Smooth muscle cell (in vitro differentiated cells): ENCODE measurements at regions not wholly inside any gene's neighbourhood (a gene's known extent, or its start where the extent isn't known, plus 50 kb on each side); places are given as distances from the start of the nearest gene placed in this dataset.

Experiments
- DNase-seq: peaks from one replicate; lab custom pipeline; 2025; ENCODE audit not compliant: unreplicated experiment; lab: John Stamatoyannopoulos, UW
- H2AFZ ChIP-seq: fragments of 200-600 bp; sonication (generic); 2 replicates; pipeline ENCODE4 v1.6.0; 2016; ENCODE audit warnings: antibody characterized with exemption, low read depth, mild to moderate bottlenecking
- H3F3A ChIP-seq: fragments of 200-600 bp; sonication (generic); 2 replicates; pipeline ENCODE4 v1.6.0; 2017; ENCODE audit warnings: antibody characterized with exemption, low read depth
- H3K27ac ChIP-seq: fragments of 200-600 bp; sonication (generic); 2 replicates; pipeline ENCODE4 v1.5.1; 2016; ENCODE audit warnings: low read depth, mild to moderate bottlenecking
- H3K27me3 ChIP-seq: fragments of 200-600 bp; sonication (generic); 2 replicates; pipeline ENCODE4 v1.6.1; 2016; ENCODE audit warnings: low read depth, mild to moderate bottlenecking
- H3K36me3 ChIP-seq: fragments of 200-600 bp; sonication (generic); 2 replicates; pipeline ENCODE4 v1.5.1; 2016; ENCODE audit warnings: low read depth
- H3K4me1 ChIP-seq: fragments of 200-600 bp; sonication (generic); 2 replicates; pipeline ENCODE4 v1.5.1; 2016; ENCODE audit warnings: low read depth
- H3K4me2 ChIP-seq: fragments of 200-600 bp; sonication (generic); 2 replicates; pipeline ENCODE4 v1.6.0; 2016; ENCODE audit warnings: mild to moderate bottlenecking
- H3K4me3 ChIP-seq: fragments of 200-600 bp; sonication (generic); 2 replicates; pipeline ENCODE4 v1.5.1; 2016; ENCODE audit warnings: mild to moderate bottlenecking
- H3K79me2 ChIP-seq: fragments of 200-600 bp; sonication (generic); 2 replicates; pipeline ENCODE4 v1.6.0; 2016; ENCODE audit warnings: low read depth, mild to moderate bottlenecking
- H3K9ac ChIP-seq: fragments of 200-600 bp; sonication (generic); 2 replicates; pipeline ENCODE4 v1.6.0; 2016; ENCODE audit warnings: low read depth
- H3K9me3 ChIP-seq: fragments of 200-600 bp; sonication (generic); replicated peaks from 2 replicates; pipeline ENCODE4 v1.5.1; 2016; ENCODE audit warnings: low read depth
- H4K20me1 ChIP-seq: fragments of 200-600 bp; sonication (generic); 2 replicates; pipeline ENCODE4 v1.6.0; 2016; ENCODE audit warnings: low read depth
- CTCF ChIP-seq: fragments of 200-600 bp; sonication (generic); IDR thresholded peaks from 2 replicates; pipeline ENCODE4 v1.5.1; 2017; ENCODE audit warnings: borderline replicate concordance, mild to moderate bottlenecking, antibody characterized with exemption; ENCODE audit not compliant: insufficient read depth, poor library complexity, severe bottlenecking
- WGBS: methylation state at CpG from one replicate; pipeline ENCODE4 v1.1.7; 2016; ENCODE audit warnings: low lambda C conversion rate; 5-methylcytosine and 5-hydroxymethylcytosine counted together

GRCh38 chr3:459311-459670 is 262.7 kb downstream of the CHL1 start:
- H4K20me1 ChIP-seq: no peaks in the 10 kb centered on the region
- H3K9me3 ChIP-seq: no peaks in the 10 kb centered on the region
- DNase-seq: no peak
- no peak for TF ChIP-seq CTCF
- no peak overlapping the region for H2AFZ ChIP-seq
- peak overlapping the region; percentile 22 for H3K4me2 ChIP-seq
- no peaks in the 10 kb centered on the region for H3K79me2 ChIP-seq
- H3K27ac ChIP-seq: no peak overlapping the region
- WGBS: 79% methylated on average over 6 of the region's 6 CpGs
- no peaks in the 10 kb centered on the region for H3K4me1 ChIP-seq
- no peak overlapping the region for H3K9ac ChIP-seq
- no peaks in the 10 kb centered on the region for H3F3A ChIP-seq
- no peak overlapping the region for H3K4me3 ChIP-seq
- no peaks in the 10 kb centered on the region for H3K36me3 ChIP-seq
- H3K27me3 ChIP-seq: peaks cover 37% of the 10 kb centered on the region

GRCh38 chr3:461006-461405 is 264.4 kb downstream of the CHL1 start:
- Histone ChIP-seq H3K4me3 (no peak overlapping the region), H3K27ac (no peak overlapping the region), H3K9ac (no peak overlapping the region), H3K36me3 (no peaks in the 10 kb centered on the region), H3K9me3 (no peaks in the 10 kb centered on the region), H3K79me2 (no peaks in the 10 kb centered on the region), H3K4me1 (no peaks in the 10 kb centered on the region), H3F3A (no peaks in the 10 kb centered on the region), H4K20me1 (no peaks in the 10 kb centered on the region), H3K27me3 (peaks cover 25% of the 10 kb centered on the region), H2AFZ (no peak overlapping the region), H3K4me2 (no peak overlapping the region)
- WGBS: 100% methylated on average over 2 of the region's 2 CpGs
- TF ChIP-seq CTCF: no peak
- DNase-seq: no peak

GRCh38 chr3:462851-463250 is 266.3 kb downstream of the CHL1 start:
- Histone ChIP-seq H2AFZ (no peak overlapping the region), H3K36me3 (no peaks in the 10 kb centered on the region), H3K4me2 (no peak overlapping the region), H3K27me3 (peaks cover 14% of the 10 kb centered on the region), H3K4me3 (no peak overlapping the region), H3K4me1 (no peaks in the 10 kb centered on the region), H4K20me1 (no peaks in the 10 kb centered on the region), H3F3A (no peaks in the 10 kb centered on the region), H3K27ac (no peak overlapping the region), H3K79me2 (no peaks in the 10 kb centered on the region), H3K9ac (no peak overlapping the region), H3K9me3 (no peaks in the 10 kb centered on the region)
- 87% methylated on average over 4 of the region's 4 CpGs for WGBS
- no peak for TF ChIP-seq CTCF
- DNase-seq: no peak

GRCh38 chr3:463252-464192 is 267.0 kb downstream of the CHL1 start:
- Histone ChIP-seq H2AFZ (no peak overlapping the region), H3K4me1 (no peaks in the 10 kb centered on the region), H3K27me3 (peaks cover 14% of the 10 kb centered on the region)

More at GRCh38 chr3:463252-464192, 267.0 kb downstream of the CHL1 start:
- no peaks in the 10 kb centered on the region for H3K79me2 ChIP-seq
- 83% methylated on average over 7 of the region's 7 CpGs for WGBS
- DNase-seq: no peak
- no peak overlapping the region for H3K4me2 ChIP-seq
- no peaks in the 10 kb centered on the region for H3K36me3 ChIP-seq
- no peak overlapping the region for H3K27ac ChIP-seq
- no peak for TF ChIP-seq CTCF
- no peaks in the 10 kb centered on the region for H3K9me3 ChIP-seq
- H3K9ac ChIP-seq: no peak overlapping the region
- no peak overlapping the region for H3K4me3 ChIP-seq
- no peaks in the 10 kb centered on the region for H3F3A ChIP-seq
- H4K20me1 ChIP-seq: no peaks in the 10 kb centered on the region
